ENCODE measurements at regions not wholly inside any gene's neighbourhood (a gene's known extent, or its start where the extent isn't known, plus 50 kb on each side); places are given as distances from the start of the nearest gene placed in this dataset.

DNA sequence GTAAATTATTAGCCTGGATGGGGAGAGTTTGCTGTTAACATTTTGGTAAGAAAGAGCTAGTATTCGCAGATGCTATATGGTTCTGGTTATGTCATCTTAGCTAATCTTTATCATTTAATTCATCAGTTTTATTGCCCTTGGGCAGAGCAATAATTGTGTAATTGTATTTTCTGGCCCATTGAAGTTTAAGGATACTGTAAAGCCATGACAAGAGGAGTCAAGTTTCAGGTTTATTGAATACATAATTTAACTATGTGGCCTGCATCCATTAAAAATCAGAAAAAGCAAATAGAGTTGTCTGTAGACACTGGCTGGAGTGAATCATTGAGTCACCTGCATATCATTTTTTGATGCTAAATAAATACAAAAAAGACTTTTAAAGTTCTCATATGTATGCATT, 255.8 kb downstream of the PRELID2 start:
- H3K4me1 ChIP-seq (replicated peaks in 1 of 2): no peaks in the 10 kb centered on the region
- intact Hi-C loops (cut with DNase I): no loop called here
- H3K4me3 ChIP-seq: no peak overlapping the region
- no peaks in the 10 kb centered on the region for H3K27me3 ChIP-seq
- H3K9me3 ChIP-seq (replicated peaks in 1 of 3): peaks cover 0 to 13% (median 9%) of the 10 kb centered on the region in 3 donors
- H3K27ac ChIP-seq: no peak overlapping the region
- TF ChIP-seq, protein P1, sequence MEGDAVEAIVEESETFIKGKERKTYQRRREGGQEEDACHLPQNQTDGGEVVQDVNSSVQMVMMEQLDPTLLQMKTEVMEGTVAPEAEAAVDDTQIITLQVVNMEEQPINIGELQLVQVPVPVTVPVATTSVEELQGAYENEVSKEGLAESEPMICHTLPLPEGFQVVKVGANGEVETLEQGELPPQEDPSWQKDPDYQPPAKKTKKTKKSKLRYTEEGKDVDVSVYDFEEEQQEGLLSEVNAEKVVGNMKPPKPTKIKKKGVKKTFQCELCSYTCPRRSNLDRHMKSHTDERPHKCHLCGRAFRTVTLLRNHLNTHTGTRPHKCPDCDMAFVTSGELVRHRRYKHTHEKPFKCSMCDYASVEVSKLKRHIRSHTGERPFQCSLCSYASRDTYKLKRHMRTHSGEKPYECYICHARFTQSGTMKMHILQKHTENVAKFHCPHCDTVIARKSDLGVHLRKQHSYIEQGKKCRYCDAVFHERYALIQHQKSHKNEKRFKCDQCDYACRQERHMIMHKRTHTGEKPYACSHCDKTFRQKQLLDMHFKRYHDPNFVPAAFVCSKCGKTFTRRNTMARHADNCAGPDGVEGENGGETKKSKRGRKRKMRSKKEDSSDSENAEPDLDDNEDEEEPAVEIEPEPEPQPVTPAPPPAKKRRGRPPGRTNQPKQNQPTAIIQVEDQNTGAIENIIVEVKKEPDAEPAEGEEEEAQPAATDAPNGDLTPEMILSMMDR (IDR thresholded peaks at IDR 0.05): no peak
- TF ChIP-seq POLR2A (IDR thresholded peaks at IDR 0.05): no peak
- WGBS, 4 donors: 48 to 95% (median 72%) methylated on average over 1 of the region's 1 CpG
- H3K36me3 ChIP-seq (replicated peaks in 1 of 2): no peaks in the 10 kb centered on the region
- DNase-seq: no peak

DNA sequence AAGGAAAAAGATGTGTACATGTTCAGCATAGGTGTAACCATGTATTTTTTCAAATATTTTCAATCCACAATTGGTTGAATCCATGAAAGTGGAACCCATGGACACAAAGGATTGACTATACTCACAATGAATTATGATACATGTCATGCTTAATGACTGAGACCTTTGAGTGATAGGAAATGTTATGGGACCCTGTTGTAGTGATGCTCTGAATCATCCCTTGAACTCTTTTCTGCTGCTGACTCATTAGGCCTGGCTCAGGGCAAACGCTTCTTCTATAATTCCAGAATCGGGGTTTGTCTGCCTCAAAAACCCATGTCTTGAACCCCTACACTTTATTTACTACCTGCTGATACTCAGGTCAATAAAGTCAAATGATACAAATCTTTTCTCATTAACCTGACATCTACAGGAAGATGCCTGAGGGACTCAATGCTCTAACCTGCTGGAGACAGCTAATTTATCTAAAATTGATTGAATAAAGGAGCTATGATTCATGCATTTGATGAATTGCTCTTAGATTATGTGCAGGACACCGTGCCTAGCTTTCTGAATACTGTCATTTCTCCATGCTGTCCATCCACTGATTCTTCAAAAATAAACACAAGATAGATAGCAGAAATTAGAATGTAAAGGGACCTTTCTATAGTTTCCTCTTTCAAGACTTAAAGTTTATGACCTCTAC, 260.1 kb downstream of the PRELID2 start:
- intact Hi-C loops (cut with DNase I): no loop called here
- no peaks in the 10 kb centered on the region for H3K27me3 ChIP-seq
- no peak overlapping the region for H3K27ac ChIP-seq
- no peak overlapping the region for H3K4me3 ChIP-seq
- 65 to 76% (median 72%) methylated on average over 3 of the region's 3 CpGs for WGBS, 4 donors
- TF ChIP-seq POLR2A (IDR thresholded peaks at IDR 0.05): no peak
- TF ChIP-seq, protein P1 (IDR thresholded peaks at IDR 0.05): no peak
- no peaks in the 10 kb centered on the region for H3K36me3 ChIP-seq (replicated peaks in 1 of 2)
- no peak for DNase-seq
- H3K9me3 ChIP-seq (replicated peaks in 1 of 3): peaks cover 0 to 13% (median 9%) of the 10 kb centered on the region in 3 donors
- no peaks in the 10 kb centered on the region for H3K4me1 ChIP-seq (replicated peaks in 1 of 2)

DNA sequence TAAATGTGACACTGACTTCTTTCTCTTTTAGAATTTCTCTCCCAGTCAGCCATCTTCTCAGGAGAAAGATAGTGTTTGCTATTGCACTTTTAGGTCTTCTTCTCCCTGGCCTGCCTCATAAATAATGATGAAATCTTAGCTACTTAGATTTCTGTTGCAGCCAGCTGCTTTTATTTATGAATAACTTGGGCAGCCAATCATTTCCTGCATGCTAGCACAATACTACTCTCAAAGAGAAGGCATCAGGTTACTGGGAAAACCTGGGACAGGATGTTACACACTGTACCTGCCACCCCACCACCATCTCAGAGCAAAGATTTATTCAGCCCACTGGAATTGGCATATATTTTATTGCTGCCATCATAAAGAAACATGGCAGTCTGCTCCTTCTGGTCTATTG, 266.6 kb downstream of the PRELID2 start:
- no peaks in the 10 kb centered on the region for H3K36me3 ChIP-seq (replicated peaks in 1 of 2)
- no peaks in the 10 kb centered on the region for H3K4me1 ChIP-seq (replicated peaks in 1 of 2)
- no peak overlapping the region for H3K27ac ChIP-seq
- intact Hi-C loops (cut with DNase I): no loop called here
- TF ChIP-seq, protein P1 (IDR thresholded peaks at IDR 0.05): no peak
- DNase-seq: no peak
- H3K4me3 ChIP-seq: no peak overlapping the region
- no peaks in the 10 kb centered on the region for H3K9me3 ChIP-seq (replicated peaks in 1 of 3)
- H3K27me3 ChIP-seq: no peaks in the 10 kb centered on the region

DNA sequence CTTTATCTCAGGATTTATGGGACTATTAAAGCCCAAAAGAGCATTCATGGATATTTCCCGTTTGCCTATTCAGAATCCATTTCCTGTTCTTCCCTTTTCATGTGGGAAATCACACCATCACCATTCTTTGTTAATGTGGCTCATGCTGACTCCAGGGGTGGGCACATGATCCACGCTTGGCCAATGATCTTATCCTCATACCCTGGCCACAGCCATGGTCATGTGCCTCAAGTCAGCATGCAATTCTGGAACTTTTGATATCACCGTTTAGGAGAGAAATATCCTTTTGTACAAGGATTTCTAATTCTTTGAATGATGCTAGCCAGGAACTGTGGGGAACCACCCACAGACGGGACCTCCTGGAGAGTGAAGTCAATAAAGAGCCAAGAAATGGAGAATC, 272.2 kb downstream of the PRELID2 start:
- TF ChIP-seq POLR2A (IDR thresholded peaks at IDR 0.05): no peak
- TF ChIP-seq, protein P1 (IDR thresholded peaks at IDR 0.05): no peak
- Histone ChIP-seq H3K4me3 (no peak overlapping the region), H3K36me3 (replicated peaks in 1 of 2) (no peaks in the 10 kb centered on the region), H3K27me3 (no peaks in the 10 kb centered on the region), H3K27ac (no peak overlapping the region), H3K4me1 (replicated peaks in 1 of 2) (no peaks in the 10 kb centered on the region), H3K9me3 (replicated peaks in 1 of 3) (no peaks in the 10 kb centered on the region)
- 63 to 71% (median 70%) methylated on average over 4 of the region's 4 CpGs for WGBS, 4 donors
- intact Hi-C loops (cut with DNase I): no loop called here
- no peak for DNase-seq
